GM18868 (cell line): ENCODE measurements at regions not wholly inside any gene's neighbourhood (a gene's known extent, or its start where the extent isn't known, plus 50 kb on each side); places are given as distances from the start of the nearest gene placed in this dataset.
A peak's percentile ranks its signal among the peaks of the same experiment; 100 is the strongest.

Experiments
- ATAC-seq: cut with Tn5 transposase; IDR thresholded peaks from one replicate; pipeline ENCODE4 v1.9.1; 2021; ENCODE audit warnings: mild to moderate bottlenecking, moderate library complexity; ENCODE audit not compliant: unreplicated experiment

- ATAC-seq, result peak; percentile 95
Observed at GRCh38 chr2:234308813-234309195, 188.1 kb downstream of the ARL4C start.

DNA sequence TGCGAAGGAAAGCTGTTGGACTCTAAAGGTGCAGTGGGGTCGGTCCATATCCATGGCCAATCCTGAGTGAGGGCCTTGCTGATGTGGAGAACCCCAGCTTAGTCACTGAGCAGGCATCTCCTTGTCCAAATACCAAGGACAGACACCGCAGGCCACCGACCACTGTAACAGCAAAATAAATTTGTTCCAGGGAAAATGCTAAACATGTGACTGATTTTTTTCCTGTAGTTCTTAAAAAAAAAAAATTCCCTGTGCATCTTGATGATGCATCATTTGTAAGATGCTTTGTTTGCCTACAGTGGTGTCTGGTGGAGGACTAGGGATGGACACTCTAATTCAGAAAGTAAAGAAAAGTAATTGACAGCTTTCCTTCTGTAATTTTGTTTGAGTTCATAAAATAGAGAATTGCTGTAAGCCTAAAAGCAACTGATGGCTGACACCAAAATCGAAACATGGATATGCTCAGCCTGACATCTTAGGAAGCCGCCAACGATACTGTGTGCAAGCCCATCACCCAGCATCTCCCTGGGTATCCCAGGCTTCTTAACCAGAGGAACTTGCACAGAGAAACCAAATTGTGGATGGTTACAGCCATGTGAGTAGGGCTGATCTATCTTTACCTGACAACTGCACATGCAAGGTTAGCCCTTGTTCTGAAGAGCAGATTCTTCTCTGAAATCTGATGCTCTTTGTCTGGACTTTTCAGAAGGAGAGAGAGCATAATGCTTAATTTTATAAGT, 188.6 kb downstream of the ARL4C start:
- no peak for ATAC-seq

DNA sequence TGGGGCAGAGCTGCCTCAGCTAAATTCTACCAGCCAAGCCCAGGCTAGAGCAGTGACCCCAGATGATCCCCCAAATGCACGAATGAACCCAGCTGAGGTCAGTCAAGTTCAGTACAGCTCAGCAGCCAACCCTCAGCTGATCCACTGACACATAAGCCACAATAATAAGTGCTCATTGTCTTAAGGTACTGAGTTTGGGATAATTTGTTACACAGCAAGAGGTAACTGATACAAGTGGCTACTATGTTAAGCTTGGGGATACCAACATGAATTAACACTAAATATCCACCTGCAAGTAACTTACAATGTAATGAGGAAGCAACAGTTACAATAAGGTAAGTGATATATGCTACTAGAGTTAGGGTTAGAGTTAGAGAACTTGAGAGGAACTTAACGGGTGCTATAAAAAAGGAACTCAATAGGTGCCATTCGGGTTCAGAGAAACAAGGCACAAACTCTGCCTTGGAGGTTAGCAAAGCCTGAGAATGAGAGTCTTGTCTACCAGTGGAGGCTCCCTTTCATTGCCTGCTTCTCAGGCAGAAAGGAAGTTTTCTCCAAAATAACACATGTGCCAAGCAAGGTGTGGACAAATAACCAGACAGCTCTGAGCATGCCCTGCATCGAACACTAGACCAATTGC, 189.4 kb downstream of the ARL4C start:
- ATAC-seq, result no peak

- ATAC-seq, result no peak
Observed at GRCh38 chr2:234306426-234307173, 190.3 kb downstream of the ARL4C start.

DNA sequence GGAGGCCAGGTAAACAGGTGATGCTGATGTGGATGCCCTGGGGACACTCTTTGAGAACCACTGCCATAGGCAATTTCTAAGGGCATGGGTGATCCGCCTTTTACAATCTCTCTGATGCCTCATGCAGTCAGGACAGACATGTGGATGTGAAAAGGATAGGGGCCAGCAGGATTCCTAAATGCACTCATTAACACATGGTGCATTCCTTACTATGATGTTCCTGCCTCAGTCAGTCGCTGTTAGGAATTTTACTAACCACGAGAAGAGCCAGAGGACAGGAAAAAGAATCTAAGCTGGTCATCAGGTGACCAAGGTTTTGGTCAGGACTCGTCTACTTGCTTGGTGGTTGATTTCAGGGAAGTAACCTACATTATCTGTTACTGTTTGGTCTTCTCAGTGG, 191.0 kb downstream of the ARL4C start:
- no peak for ATAC-seq

GRCh38 chr2:234304950-234305349, 191.9 kb downstream of the ARL4C start:
- ATAC-seq, result no peak

DNA sequence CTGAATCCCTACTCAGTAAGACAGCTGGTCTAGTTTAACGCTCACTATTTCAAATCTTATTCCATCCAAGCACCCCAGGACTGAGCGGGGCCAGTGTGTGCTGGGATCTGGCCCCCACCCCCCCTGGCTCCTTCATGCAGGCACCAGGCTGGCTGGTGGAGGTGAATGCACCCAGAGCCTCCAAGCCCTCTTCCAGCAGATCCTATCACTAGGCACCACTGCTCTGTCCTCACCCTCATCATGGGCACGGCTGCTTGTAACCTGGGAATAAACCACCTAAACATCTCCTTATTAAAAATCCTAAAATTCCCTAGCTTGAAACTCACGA, 194.3 kb downstream of the ARL4C start:
- ATAC-seq, result no peak

DNA sequence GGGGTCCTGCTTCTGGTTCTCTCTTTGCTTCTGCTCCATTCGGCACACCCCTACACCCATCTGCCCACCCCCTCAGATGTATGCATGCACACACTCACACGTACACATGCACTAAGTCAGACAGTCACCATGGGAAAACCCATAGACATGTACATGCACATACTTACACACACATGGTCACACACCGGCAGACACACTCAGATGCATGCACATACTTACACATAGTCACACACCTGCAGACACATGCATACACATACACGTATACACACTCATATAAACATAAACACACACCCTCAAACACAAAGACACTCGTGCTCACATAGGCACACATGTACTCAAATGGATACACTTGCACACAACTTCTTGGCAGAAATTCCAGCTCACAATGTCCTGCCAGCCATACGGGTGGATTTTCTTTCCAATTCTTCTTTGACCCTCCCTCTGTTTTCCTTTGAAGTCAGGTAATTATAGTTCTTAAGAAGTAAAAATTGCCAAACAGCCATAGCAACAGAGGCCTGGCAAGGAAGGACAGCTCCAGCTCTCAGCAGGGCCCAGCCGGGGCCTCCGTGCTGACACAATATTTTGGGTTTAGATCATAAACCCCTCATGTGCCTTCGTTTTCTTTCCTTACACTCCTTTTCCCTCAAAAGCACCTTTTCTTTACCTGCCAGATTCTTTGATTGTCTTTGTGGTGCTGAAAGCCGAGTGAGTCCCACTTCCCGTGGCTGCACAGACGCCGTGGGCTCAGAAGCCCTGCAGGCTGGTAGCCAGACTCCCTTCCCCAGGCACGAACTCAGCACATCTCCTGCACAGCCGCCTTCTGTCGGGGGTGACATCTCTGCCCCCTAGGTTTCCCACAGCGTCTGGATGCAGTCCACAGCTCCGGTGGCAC, 195.7 kb downstream of the ARL4C start:
- no peak for ATAC-seq

- ATAC-seq, result no peak
Observed at GRCh38 chr2:234300391-234300925, 196.4 kb downstream of the ARL4C start.

GRCh38 chr2:234298918-234299317, 198.0 kb downstream of the ARL4C start:
- ATAC-seq, result no peak

GRCh38 chr2:234296991-234297390, 199.9 kb downstream of the ARL4C start:
- no peak for ATAC-seq

DNA sequence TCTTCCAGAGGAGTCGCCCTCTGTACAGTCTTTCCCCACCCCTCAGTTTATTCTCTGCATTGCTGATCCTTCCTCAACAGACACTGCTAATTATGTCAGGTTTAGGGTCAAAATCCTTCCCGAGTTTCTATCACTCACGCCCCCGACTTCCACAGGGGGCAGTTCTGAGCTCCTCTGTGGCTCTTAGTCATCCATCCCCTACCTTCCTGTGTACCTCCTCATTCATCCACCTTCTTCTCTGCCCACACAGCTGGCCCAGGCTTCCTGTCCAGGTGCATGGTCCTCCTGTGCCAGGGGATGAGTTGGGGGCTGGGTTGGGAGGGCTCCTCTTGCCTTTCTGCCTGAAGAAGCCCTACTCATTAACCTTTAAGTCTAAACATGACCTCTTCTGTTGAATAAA, 202.9 kb downstream of the ARL4C start:
- ATAC-seq, result no peak

DNA sequence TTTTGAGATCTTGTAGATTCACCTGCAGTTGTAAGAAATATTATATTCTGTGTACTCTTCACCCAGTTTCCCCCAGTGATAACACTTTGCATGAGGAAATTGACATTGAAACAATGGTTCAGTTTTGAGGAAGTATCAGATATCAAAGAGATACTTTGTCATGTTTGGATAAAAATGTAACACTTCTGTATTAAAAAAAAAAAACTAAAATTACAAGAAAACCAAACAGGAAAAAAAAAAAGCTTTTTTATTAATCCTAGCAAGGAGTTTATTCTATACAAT, 204.0 kb downstream of the ARL4C start:
- ATAC-seq, result peak; percentile 22

DNA sequence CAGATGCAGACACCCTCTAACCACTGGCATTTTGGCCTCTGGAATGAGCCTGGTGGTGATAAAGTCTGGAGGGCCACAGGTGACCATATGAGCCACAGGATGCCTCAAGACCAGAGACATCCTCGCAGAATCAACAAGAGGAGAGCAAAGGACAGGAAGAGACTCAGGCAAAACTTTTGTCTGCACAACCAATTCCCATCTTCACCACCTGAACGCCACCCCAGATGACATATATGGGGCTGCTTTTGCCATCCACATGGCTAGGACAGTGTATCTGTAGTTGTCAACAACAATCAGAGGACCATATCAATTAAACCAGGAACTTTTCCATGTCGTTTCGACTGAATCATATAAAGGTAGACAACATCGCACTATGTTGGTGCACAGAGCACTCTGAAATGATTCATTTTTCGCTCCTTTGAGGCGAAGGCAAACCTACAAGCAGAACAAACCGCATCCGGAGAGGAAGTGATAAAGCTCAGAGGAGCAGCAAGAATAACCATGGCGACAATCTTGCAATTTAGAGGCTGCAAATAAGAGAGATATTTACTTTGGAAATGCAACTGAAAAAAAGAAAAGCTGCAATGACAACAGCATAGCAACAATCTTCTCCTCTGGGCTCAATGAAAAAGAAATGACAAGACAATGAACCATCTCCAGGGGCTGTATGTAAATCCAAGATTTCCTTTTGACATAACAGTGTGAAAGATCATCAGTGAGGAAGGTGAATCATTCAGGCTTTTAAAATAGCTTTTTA, 204.5 kb downstream of the ARL4C start:
- ATAC-seq, result peak; percentile 65

DNA sequence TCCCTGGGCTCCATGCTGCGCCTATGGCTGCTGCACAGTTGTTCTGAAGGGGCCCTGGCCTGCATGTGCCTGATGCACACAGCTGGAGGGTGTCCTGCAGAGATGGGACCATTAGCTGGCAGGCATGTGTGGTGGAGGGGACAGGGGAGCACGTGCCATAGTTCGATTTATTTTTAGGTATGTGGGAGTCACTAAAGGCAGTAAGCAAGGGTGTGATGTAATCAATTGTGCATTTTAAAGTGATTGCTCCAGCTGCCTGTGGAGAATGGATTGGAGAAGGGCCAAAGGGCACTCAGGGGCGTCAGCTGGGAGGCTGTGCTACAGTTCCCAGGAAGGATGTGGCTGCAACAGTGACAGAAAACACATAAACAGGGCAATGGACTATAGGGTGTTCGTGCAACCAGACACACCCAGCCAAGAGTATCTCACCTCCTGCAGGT, 205.1 kb downstream of the ARL4C start:
- peak; percentile 9 for ATAC-seq

GRCh38 chr2:234290671-234291070, 206.2 kb downstream of the ARL4C start:
- ATAC-seq, result peak; percentile 72

DNA sequence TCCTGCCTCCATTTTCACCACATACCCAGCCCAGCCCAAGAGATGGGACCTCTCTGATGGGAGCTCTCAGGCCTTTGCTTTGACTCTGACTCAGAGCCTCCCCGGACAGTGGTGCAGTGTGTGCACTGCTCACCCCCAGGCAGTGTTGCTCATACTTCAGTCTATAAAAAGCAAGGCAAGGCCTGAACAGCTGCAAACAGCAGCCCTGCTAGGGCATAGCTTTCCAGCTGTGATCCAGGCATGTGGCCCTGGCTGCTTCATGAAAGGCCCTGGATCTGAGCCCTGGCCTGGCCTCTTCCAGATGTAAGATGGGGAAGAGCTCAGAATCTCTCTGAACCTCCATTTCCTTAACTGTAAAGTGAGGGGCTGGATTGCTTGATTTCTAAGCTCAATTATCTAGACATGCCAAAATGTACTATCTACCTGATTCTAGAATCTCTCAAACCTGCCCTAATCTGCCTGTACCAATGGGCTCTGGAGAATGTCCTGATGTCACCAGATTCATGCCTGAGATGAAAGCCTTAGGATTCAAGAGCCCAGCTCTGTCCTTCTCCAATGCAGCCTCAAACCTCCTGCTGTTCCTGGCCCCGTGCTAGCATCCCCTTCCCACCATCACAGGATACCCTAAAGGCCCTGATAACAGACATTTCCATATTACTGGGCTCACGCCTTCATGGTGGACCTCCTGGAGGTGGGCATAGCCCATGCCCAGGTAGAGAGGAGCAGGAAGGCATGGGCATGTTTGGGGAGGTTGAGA, 206.9 kb downstream of the ARL4C start:
- no peak for ATAC-seq

GRCh38 chr2:234288974-234289455, 207.9 kb downstream of the ARL4C start:
- no peak for ATAC-seq

- no peak for ATAC-seq
Observed at GRCh38 chr2:234287650-234288049, 209.2 kb downstream of the ARL4C start.
